Esophagus mucosa (tissue), 1 donor: ENCODE measurements at regions not wholly inside any gene's neighbourhood (a gene's known extent, or its start where the extent isn't known, plus 50 kb on each side); places are given as distances from the start of the nearest gene placed in this dataset.

Experiments
- ATAC-seq: fragments of 200-7000 bp; cut with Tn5 transposase; one replicate; pipeline ENCODE4 v1.9.1; 2020
- donor health status: DM: yes; HTN: yes; CAD: no.

GRCh38 chr1:101290922-101291561, 54.2 kb downstream of the S1PR1 start:
- no peak for ATAC-seq

GRCh38 chr1:101291562-101292380, 55.0 kb downstream of the S1PR1 start:
- ATAC-seq: no peak

GRCh38 chr1:101293461-101294051, 56.7 kb downstream of the S1PR1 start:
- ATAC-seq: no peak

- ATAC-seq: no peak
Measured at GRCh38 chr1:101295209-101295608, 58.4 kb downstream of the S1PR1 start.

- ATAC-seq: no peak
Measured at GRCh38 chr1:101298663-101299062, 61.8 kb downstream of the S1PR1 start.

GRCh38 chr1:101299141-101299540, 62.3 kb downstream of the S1PR1 start:
- no peak for ATAC-seq

- ATAC-seq: no peak
Measured at GRCh38 chr1:101299710-101300109, 62.9 kb downstream of the S1PR1 start.

GRCh38 chr1:101300916-101301315, 64.1 kb downstream of the S1PR1 start:
- ATAC-seq: no peak

- no peak for ATAC-seq
Measured at GRCh38 chr1:101301446-101302057, 64.7 kb downstream of the S1PR1 start.

- ATAC-seq: no peak
Measured at GRCh38 chr1:101302831-101303511, 66.2 kb downstream of the S1PR1 start.

- no peak for ATAC-seq
Measured at GRCh38 chr1:101307985-101308689, 71.3 kb downstream of the S1PR1 start.

GRCh38 chr1:101308935-101309333, 72.1 kb downstream of the S1PR1 start:
- no peak for ATAC-seq

- peak; percentile 70 for ATAC-seq
Measured at GRCh38 chr1:101309334-101310311, 72.8 kb downstream of the S1PR1 start.

GRCh38 chr1:101310506-101310905, 73.7 kb downstream of the S1PR1 start:
- ATAC-seq: no peak

- ATAC-seq: no peak
Measured at GRCh38 chr1:101311146-101311920, 74.5 kb downstream of the S1PR1 start.

GRCh38 chr1:101312147-101312546, 75.3 kb downstream of the S1PR1 start:
- ATAC-seq: no peak

- ATAC-seq: no peak
Measured at GRCh38 chr1:101313356-101313755, 76.5 kb downstream of the S1PR1 start.

GRCh38 chr1:101314244-101314643, 77.4 kb downstream of the S1PR1 start:
- ATAC-seq: peak; percentile 53

- ATAC-seq: no peak
Measured at GRCh38 chr1:101316256-101316655, 79.4 kb downstream of the S1PR1 start.

- no peak for ATAC-seq
Measured at GRCh38 chr1:101316799-101317198, 80.0 kb downstream of the S1PR1 start.
